HG03342 (cell line): ENCODE measurements at regions not wholly inside any gene's neighbourhood (a gene's known extent, or its start where the extent isn't known, plus 50 kb on each side); places are given as distances from the start of the nearest gene placed in this dataset.
"Not testable (repeated sequence)": the region's sequence is repeated elsewhere in the genome, so short reads cannot be mapped to it uniquely, and the experiment has no call there.

Source experiments
- ATAC-seq: cut with Tn5 transposase; IDR thresholded peaks from one replicate; pipeline ENCODE4 v1.9.1; 2021; ENCODE audit warnings: mild to moderate bottlenecking, moderate library complexity; ENCODE audit not compliant: unreplicated experiment

DNA sequence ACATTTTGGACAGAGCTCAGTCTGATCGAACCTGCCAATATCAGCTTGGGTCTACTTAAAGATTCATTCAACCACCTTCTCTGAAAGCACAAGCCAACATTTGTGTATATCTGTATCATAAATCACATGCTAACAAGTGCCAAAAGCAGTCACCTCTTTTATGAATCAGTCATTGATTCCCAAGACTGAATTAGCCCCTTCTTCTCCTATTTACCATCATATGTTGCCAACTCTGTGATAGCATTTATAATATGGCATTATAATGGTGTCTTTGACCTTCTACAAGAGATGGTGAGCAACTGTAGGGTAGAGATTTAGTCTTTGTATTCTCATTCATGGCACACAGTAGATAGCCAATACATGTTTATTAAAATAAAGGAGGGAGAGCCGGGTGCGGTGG lies 61.4 kb downstream of the DDX53 start:
- ATAC-seq: no peak

DNA sequence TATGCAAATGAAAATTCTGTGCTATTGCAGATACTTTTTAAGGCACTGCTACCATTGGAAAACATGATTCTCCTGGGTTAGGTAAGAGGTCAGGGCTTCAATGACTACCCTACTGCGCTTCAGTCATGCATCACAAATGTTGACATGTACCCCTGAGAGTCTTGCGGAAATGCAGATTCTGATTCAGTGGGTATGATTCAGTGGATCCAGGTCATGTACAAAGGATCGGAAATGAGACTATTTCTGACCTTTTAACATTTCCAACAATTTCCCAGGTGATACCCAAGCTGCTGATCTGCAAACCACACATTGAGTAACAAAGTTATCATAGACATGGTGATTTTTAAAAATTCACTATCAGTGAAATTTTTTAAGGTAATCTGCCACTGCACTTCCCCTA lies 62.6 kb downstream of the DDX53 start:
- ATAC-seq: no peak

DNA sequence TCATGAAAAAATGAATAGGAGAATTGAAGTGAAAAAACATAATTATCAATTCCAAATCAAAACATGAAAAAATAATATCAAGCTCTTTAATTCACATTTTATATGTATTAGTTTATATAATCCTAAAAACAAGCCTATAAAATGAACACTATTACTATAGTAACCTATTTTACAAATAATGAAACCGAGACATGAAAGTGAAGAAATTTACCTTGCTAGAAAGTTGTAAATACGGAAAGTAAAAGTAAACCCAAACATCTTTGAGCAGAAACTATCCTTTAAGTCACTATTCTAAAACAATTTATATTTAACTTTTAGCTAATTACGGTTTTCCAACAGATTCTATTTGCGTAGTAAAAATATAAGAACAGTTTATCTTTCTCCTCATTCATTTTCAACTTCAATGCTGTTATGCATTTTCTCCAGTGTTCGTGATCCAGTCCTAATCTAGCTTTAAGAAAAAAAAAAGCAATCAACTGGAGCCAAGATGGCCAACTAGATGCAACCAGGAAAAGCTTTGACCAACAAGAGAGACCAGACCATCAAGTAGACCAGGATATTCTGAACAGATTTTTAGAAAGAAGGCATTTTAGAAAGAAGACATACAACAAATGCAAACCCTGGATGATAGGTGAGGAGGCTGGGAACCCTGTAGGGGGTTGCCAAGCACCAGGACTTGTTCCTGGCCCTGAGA lies 67.0 kb downstream of the DDX53 start:
- ATAC-seq: peak; percentile 79

DNA sequence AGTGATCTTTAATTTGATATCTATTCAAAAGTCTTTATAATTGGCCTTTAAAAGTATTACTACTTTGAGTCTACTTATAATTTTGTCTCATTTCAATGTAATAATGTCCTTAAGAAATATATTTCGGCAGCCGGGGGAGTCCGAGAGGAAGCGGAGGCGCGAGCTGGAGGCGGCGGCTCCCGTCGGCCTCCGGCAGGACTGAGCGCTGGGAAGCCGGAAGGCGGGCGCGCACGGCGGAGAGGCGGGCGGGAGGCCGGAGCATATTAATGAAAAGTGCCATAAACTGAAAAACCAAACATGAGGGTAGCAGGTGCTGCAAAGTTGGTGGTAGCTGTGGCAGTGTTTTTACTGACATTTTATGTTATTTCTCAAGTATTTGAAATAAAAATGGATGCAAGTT lies 75.7 kb downstream of the DDX53 start:
- ATAC-seq: not testable (repeated sequence)

DNA sequence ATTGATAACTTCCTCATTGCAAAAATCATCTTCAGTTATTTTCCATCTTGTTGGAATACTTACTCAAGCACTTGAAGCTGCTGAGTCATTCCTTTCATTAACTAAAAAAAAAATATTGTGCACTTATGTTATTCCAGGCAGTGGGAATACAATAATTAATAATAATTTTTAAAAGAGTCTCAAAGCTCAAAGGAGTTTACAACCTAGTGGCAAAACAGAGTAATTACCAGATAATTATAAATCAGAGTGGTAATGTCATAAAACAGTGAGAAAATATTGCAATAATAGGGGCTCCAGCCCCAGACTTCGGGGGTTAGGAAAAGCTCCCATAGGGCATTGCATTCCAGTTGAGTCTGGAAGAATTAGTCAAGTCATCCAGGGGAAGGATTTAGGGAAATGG lies 79.6 kb downstream of the DDX53 start:
- ATAC-seq: no peak

DNA sequence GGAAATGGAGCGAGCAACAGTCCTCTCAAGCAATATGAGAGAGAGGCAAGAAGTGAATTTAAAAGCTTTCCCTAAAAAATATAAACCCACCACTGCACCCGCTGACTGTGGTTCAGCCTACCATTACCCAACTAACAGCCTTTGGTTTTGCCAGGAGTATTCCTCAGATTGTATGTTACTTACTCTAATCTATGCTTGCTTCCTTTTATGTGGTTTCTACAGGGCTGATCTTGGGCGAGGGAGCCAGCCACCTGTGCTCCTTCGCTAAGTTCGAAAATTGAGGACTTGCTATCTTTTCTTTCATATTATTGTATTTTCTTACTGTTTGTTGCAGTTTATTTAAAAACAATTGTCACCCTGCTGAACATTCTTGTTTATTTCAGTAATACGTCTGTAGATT lies 101.1 kb downstream of the DDX53 start:
- ATAC-seq: no peak

DNA sequence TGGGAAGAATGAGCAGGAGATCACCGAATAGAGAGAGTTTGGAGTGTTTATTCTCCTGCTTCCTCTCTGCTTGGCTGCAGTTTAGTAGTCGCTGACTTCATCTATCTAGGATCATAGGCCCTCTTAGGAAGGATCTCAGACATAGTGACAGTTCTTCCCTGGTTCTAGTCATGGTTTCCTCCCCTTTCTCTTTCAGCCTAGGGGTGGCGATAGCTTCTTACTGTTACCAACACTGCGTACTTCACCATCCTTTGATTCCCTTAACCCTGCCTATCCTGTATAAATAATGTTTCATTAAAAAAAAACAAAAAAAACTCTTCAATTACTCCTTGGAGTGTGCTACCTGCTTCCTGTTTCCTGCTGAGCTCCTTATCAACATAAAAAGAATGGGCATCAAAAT lies 103.8 kb downstream of the DDX53 start:
- ATAC-seq: no peak

DNA sequence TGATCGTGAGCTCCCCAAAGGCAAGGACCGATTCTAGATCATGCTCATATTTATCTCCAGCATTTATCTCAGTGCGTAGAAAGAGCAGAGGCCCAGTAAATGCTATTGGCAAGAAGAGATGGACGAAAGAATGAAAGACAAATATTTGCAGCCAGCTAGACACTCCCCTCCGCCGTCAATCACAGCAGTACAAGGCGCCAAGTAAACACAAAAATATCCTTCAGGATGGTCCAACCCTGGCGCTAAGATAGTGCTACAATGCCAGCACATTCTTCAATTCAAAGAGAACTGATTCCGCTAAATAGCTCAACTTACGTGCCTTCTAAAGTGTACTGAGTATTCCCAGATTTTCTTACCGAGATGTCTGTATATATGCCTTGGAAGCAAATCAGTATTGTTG lies 114.5 kb downstream of the DDX53 start:
- ATAC-seq: no peak

DNA sequence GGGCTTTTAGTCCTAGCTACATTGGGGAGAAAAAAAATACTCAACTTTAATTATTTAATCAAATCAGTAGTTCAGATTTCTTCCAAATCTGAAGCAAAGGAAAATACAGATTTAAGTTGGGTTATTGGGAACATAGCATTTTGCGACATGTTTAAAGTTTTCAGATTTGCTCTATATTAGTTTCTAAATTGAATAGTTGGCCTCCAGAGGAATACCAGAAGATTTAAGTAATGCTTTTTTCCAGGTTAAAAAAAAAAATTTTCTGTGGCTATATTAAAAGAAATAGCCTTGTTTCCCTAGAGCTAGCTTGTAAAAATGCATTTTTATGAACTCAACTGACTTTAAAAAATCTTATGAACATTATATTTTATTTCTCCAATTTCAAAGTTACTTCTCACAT lies 115.9 kb downstream of the DDX53 start:
- ATAC-seq: no peak

DNA sequence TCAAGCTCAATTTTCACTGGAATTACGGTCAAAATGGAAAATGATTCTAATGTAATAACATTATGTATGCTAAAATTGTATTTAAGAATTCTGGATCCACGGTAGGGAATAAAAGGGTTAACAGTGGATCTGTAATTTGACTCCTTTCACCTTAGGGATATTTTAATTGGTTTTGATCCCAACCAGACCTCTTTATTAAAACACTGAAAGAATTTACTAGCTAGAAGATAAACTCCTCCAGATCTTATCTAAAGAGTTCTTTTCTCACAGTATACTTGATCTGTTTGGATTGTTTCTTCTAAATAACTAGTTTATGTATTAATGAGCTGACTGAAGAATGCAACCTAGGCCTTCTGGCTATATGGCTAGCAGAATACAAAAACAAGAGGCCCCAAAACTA lies 118.4 kb downstream of the DDX53 start:
- no peak for ATAC-seq

DNA sequence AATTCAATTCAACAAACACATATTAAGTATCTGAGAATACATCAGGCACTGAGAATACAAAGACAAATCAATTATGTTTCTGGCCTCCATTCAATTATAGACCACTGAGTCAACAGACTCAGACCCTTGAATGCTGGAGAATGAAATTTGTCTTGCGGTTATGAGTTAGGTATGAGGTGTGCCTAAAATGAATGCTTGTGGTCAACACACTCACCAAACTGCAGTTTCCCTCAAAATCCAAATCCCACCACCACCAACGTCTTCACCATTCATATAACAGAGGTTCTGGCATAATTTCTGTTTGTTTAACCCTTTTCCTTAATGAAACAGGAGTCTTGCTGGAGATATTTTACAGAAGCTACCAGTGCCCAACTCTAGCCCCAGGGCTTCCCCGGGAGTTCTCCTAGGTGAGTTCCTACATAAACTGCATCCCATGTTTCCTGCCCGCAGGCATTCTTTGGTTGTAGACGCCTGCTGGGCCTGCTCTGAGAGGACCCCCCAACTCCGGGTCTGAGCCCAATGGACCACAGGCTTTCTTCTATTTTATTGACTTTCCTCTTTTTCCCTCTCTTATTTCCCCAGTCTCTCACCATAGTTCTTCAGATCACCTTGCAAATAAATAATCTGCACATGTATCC lies 119.2 kb downstream of the DDX53 start:
- ATAC-seq: no peak

DNA sequence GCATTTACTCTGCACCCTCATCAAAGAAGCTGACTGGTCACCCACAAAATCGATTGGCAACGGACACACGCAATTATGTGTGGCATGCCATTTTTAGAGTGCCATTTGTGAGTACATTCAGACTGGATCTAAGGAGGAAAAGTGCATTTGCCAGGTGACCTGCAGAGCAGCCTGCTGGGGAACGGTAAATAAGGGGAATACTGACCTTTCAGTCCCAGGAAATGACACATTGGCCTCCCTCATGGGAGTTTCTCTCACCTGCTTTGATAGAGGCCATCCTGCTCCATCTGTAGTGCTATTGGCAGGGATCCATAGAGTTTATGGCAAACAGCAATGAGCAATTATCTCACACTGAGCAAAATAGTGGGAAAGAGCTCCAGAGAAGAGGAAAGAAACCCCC lies 127.8 kb downstream of the DDX53 start:
- no peak for ATAC-seq

DNA sequence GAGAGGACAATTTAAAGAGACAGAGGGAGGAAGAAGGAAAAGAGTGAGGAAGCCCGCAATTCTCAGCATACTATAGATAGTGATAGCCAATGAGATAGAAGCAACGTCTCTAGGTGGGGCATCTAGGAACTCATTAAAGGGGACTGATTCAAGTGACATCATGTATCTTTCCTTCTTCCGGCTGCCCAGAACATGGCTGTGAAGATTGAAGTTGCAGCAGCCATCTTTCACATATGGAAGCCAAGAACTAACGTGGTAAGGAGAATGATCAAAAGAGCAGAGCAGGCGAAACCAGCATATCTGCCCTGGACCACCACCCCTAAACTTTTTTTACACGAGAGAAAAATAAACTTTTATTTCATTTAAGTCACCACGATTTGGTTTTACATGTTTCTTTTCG lies 133.8 kb downstream of the DDX53 start:
- no peak for ATAC-seq

DNA sequence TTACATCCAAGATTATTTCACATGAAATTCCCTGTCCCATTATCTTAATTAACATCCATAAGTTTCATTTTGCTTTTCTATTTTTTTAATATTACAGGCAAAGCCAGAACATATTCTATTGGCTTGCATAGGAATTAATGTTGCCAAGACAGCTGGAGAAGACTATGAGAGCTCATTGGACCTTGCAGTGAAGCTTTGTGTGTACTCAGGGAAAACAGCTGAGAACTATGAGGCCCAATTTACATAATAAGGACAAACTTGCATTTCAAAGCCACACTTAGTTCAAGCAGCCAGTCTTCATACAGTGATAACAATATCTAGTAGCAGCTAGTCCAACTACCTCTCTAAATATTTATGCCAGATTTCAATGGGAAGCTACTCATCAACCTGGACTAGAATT lies 134.4 kb downstream of the DDX53 start:
- no peak for ATAC-seq

DNA sequence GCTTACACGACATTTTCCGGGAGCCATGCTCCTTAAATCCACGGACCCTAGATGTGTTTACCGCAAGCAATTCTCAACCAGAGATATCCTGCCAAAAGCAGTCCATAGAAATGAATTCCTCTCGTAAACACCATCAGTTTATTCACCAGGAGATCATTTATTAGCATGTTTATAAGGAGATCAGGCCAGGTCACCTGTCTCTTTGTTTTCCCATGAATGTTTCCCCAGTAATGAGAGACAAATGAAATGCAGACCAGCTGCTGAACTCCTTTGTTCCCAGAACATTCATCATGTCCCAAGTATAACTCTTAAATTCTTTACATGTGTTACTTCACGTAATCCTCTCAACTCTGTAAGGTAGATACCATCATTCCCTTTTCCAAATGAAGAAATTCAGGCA lies 137.1 kb downstream of the DDX53 start:
- ATAC-seq: no peak

DNA sequence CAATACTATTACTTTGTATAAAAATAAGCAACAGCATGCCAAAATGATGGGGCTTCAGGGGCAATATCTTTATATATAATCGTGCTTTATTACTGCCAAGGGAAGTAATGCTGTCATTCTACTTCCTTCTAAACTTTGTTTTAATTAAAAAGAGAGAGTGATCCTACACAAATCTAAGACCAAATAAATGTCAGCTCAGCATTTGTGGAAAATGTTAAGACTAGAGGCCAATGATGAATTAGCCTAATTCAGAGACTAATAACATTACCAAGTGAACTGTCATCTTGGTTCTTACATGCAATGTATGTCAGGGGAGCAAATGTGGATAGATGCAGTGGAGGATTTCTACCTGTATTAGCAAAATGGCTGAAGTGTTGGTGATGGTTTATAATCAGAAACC lies 166.4 kb upstream of the PTCHD1 start:
- ATAC-seq: no peak

DNA sequence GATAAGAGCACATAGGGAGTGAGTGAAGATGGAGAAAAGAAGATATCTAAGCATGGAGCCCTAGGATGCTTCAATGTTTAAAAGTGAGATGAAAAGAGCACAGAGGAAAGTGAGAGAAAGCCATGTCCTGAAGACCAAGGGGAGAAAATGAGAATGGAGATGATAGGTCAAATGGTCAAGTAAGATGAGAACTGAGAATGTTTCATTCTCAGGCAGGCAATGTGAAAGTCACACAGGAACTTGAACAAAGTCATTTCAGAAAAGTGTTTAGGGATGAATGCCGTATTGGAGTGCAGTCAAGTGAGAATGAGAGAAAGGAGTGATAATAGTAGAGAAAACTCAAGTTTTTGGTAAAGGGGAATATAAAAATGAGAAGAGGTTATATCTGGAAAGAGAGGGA lies 148.7 kb upstream of the PTCHD1 start:
- no peak for ATAC-seq

DNA sequence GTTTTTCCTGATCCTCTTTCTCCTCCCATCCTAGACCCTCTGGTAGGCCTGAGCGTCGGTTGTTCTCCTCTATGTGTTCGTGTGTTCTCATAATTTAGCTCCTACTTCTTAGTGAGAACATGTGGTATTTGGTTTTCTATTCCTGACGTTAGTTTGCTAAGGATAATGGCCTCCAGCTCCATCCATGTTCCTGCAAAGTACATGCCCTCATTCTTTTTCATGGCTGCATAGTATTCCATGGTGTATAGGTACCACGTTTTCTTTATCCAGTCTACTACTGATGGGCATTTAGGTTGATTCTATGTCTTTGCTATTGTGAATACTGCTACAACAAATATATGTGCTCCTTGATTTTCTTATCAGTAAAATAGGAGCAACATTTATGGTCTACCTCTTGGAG lies 146.8 kb upstream of the PTCHD1 start:
- no peak for ATAC-seq

DNA sequence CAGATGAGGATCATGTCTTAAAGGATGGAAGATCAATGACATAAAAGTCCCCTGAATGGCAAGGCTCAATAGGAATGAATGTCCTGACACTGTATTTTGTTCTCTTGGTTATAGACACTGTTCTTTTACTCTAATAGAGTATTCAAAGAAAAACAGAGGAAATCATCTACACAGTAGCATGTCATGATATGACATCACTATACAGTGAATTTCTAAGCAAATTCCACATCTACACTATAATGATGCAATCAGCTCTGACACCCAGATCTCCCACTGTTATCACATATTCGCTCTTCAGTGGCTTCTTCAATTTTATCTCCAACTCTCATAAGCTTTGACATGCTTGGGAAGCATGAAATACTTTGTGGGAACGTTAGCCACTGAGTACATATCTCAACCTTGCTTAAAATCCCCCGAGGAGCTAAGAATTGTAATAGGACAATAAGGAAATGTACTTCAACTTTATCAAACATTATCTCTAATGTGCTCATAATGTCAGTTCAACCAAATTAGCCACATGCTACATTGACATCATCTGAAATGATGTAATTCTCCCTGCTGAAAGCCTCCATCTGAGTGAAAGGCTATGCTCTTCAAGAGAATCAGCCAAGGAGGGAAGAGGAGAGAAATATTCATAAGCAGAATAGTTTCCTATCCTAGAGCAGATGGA lies 139.6 kb upstream of the PTCHD1 start:
- ATAC-seq: no peak

DNA sequence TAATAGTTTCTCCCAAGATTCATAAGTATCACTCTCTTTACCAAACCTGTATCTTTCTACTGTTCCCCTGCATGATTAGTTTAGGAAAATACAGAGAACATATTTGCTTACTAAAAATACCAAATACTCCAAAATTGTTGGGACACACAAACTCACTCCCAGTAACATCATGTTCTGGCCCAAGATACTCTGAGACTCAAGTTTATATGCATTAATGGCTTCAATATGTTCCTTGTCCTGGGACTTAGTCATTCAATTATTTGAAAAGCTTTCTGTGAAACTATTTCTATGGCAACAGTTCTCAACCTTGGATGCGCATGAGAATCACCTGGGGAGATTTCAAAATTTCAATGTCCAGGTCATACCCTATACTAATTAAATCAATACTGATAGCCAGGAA lies 138.9 kb upstream of the PTCHD1 start:
- no peak for ATAC-seq

DNA sequence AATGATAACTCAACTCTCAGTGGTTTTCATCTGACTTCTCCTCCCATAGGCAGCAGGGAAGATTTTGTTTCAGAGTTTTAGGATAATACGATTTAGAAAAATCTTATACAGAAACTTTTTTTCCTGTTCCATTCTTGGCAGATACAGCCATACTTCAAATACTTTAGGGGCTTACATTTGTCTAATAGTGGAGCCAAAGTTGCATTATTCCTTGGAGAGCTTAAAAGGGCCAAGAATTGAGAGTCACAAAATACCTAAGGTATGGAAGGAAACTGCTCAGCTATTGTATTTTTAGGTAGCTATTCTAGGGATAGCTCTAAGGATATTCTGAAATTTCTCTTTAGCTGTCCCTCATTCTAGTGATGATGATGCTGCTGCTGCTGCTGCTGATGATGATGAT lies 132.9 kb upstream of the PTCHD1 start:
- ATAC-seq: no peak

DNA sequence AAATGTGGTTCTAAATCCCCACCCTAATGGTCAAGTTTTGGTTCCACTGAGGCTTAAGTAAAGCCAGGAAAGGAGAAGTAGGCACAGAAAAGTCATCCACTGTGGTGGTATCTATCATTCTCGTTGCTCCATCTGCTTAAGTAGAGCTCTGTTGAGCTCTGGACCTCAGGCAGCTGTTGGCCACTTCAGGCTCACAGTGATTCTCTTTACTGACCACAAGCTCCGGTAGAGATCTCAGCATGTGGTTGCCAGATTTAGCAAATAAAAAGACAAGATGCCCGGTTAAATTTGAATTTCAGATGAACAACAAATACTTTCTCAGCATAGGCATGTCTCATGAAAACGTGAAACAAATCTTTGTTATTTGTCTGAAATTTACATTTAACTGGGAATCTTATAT lies 132.3 kb upstream of the PTCHD1 start:
- no peak for ATAC-seq

DNA sequence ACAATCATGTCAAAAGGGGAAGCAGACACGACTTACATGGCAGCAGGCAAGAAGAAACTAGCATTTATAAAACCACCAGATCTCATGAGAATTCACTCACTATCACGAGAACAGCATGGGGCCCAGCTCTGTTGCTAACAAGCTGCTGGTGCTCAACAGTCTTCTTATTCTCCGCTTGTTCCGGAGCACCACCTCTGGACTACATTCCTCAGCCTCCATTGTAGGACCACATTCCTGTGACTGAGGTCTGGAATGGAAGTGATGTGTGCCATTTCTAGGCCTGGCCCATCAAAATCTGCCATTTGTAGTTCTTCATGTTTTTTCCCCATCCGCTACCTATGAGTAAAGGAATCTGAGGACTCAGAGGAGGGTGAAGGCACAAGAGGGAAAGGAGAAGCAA lies 111.5 kb upstream of the PTCHD1 start:
- no peak for ATAC-seq
